ENCODE measurements at regions not wholly inside any gene's neighbourhood (a gene's known extent, or its start where the extent isn't known, plus 50 kb on each side); places are given as distances from the start of the nearest gene placed in this dataset.
A peak's percentile ranks its signal among the peaks of the same experiment; 100 is the strongest.
"Not testable (repeated sequence)": the region's sequence is repeated elsewhere in the genome, so short reads cannot be mapped to it uniquely, and the experiment has no call there.

DNA sequence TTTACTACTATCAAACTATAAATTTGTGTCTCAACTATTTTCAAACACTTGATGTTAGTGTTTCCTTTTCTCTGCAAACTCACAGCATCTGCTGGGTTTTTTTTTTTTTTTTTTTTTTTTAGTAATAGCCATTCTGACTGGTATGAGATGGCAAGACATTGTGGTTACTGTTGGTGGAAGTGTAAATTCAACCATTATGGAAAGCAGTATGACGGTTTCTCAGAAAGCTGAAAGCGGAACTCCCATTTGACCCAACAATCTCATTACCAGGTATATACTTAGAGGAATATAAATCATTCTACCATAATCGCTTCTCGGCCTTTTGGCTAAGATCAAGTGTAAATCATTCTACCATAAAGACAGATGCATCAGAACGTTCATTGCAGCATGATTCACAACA is 608.3 kb upstream of the ZP4 start:
- FAIRE-seq, result no peak

DNA sequence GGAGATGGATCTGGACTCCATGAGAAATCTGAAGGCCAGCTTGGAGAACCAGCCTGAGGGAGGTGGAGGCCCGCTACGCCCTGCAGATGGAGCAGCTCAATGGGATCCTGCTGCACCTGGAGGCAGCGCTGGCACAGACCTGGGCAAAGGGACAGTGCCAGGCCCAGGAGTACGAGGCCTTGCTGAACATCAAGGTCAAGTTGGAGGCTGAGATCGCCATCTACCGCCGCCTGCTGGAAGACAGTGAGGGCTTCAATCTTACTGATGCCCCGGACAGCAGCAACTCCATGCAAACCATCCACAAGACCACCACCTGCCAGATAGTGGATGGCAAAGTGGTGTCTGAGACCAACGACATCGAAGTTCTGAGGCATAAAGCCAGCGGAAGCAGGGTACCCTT is 601.5 kb upstream of the ZP4 start:
- FAIRE-seq, result no peak

DNA sequence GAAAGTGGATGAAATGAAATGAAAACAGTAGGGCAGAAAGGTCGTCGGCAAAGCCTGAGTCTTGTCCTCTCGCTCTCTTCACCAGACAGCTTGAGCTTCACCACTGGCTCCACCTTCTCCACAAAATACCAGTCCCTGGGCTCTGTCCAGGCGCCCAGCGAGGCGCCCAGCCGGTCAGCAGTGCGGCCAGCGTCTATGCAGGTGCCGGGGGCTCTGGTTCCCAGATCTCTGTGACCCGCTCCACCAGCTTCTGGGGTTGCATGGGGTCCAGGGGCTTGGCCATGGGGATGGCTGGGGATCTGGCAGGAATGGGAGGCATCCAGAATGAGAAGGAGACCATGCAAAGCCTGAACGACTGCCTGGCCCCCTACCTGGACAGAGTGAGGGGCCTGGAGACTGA is 600.5 kb upstream of the ZP4 start:
- no peak for FAIRE-seq

DNA sequence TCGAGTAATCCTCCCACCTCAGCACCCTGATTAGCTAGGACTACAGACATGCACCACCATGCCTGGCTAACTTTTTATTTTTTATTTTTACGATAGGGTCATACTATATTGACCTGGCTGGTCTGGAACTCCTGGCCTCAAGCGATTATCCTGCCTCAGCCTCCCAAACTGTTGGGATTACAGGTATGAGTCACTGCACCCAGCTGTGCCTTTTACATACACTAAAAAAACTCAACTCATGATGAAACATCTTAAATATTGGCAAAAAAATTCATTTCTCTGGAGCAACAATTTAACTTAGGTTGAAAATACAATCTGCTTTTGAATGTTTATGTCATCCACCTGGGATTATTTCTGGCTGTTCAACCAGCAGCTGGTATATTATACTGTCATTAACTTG is 598.3 kb upstream of the ZP4 start:
- FAIRE-seq, result no peak

DNA sequence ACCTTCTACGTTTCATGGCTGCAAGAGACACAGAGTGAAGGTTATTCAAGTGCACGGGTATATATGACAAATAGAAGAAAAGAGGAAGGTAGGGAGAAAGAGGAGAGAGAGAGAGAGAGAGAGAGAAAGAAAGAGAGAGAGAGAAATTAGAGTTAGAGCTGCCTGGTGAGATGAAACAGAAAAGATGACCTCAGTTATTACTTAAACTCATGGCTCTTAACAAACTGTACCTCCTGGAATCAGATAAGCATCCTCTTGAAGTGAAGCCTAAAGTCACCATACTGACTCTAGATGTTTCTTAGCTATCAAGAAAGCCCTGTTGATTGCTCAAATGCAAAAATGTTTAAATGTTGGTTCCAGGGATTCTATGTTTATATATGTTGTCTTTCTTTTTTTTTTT is 597.7 kb upstream of the ZP4 start:
- no peak for FAIRE-seq

DNA sequence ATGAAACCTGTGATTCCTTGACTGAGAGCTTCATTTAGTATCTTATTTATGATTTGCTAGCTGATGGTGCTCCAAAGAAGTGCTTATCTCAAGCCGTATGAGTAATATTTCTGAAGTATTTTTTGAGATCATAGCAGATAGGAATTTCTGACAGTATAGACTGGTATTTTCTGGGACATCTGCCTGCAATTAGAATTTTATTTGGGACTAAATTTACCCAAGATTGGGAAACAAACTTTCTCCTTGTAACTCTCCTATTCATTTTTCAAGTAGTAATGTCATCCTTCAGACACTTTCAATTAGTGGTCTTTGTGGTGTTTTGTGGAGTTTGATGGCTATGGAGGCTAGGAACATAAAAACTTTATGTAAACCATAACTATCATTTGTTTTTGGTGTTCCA is 597.2 kb upstream of the ZP4 start:
- FAIRE-seq, result no peak

DNA sequence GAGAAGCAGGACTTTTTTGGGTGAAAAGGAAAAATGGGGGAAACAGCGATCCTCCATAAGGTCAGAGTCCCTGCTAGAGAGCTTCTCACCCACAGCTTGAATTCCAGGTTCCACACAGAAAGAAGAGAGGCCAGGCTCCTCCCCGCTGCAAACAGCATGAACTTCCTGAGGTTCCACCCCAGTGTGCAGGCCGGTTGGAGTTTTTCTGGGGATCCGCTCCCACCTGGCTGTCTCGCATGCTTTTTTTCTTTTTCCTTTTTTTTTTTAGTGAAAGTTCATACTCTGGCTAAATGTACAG is 595.1 kb upstream of the ZP4 start:
- no peak for FAIRE-seq

DNA sequence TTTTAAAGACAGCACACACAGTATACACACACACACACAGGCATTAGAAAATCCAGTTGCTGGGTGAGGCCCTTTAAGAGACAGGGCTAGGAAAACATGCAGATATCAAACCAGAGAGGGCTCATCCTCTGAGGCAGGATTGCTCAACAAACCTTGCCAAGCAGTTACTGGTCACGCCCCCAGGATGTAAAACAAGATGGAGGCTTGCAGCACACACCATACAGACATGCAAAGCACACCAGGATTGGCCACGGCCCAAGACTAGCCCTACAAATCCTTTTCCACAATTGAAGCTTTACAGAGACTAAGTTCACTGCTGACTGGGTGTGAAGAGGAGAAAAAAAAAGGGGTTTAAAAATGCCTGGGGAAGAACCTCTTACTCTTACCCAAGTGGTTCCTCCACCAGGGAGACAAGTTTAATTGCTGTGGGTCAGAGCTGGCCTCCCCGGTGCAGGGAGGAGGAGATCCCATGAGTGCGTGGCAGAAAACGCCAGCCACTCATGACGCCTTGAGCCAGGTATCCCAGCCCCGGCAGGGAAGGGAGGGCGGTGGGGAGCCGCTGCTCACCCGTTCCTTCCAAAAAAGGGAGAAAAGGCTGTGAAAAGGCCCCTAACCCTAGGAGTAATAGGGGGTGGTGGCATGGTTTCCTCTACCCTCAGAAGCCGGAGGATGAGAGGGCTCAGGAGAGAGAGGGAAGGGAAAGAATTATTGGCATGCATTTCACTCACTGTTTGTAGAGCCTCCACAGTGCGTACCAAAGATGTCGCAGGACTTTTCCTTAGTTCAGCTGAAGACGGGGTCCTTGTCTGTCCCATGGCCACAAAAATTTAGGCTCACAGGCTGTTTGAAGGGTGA is 594.6 kb upstream of the ZP4 start:
- FAIRE-seq, result no peak

DNA sequence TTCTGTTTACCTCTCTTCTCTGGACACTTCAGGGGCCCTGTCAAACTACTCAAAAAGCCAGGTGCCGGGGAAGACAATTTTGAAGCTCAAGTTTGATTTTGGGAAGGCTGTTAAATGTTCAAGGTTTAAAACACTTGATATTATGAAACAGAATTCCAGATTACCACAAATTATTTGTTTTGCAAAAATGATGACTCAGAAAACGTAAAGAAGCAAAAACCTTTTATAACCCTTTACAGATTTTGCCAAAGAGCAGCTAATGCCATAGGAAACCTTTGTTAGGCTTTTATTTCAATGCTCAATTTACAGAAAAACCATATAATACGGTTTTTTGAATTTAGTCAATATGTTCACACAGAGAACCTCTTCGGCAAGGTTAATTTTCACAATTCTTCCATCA is 593.4 kb upstream of the ZP4 start:
- FAIRE-seq, result no peak

DNA sequence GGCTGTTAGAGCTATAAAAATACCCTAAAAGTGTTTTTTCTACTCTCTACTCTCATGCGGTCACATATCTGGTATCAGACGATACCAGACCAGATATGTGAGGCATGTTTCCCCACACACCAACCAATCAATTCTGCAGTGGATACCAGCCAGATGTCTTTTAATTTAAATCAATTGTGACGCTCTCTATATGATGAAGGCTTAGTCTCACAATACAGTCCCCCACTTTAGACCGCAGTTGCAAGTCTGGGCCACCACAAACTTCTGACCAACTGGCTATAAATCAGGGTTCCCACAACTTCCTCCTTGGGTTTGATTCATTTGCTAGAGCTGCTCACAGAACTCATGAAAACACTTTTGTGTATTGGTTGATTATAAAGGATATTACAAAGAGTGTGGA is 586.1 kb upstream of the ZP4 start:
- FAIRE-seq, result no peak

DNA sequence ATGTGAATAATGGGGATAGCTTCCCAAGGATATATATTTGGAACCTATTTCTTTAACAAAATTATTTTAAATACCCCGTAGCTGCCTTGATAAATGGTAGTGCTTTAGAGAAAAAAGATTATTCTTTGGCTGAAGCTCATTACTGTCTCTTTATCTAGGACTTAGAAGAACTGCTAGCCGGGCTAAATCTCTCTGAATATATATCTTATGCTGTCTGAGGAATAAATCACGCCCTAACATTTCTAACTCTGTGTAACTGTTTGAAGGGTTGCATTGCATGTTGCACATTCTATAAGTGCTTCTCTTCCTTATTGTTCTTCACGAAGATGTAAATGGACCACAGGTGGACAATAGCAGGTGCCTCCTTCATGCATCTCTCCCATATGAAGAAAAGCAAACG is 585.0 kb upstream of the ZP4 start:
- no peak for FAIRE-seq

DNA sequence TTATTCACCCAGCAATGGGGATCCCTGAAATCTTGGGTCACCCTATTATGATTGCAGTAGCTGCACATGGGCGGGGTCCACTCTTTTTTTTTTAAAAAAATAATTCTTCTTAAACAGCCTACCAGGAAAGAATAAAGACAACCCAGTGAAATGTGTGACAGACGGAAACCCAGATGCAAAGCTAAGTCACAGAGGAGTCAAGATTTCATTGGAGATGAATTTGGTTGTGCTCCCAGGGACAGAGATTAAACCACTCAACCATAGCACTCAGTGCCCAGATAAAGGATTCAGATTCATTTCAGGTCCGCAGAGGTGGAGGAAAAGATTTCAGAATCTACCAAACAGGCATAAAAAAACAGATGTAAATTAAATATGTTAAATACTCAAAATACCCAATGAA is 583.5 kb upstream of the ZP4 start:
- no peak for FAIRE-seq

DNA sequence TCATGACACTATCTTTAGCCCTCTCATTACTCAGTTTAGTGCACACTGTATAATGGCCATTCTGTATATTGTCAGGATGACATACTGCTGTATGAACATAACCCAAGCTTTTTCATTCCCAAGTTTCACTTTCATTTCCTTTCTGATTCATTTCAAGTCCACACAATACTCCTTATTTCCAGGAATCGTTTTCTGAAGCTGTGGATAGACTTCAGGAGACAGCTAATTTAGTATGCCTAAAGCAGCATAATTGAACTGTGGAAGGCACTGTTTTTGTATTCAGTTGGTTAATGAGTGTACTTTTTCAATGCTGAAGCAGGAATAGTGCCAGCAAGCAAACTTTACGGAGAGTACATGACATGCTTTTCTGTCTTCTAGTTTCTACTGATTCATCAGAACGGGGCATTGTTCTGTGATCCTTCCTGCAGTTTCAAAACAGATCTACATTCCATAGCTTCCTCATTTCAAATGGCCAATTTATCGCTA is 578.5 kb upstream of the ZP4 start:
- FAIRE-seq, result no peak

DNA sequence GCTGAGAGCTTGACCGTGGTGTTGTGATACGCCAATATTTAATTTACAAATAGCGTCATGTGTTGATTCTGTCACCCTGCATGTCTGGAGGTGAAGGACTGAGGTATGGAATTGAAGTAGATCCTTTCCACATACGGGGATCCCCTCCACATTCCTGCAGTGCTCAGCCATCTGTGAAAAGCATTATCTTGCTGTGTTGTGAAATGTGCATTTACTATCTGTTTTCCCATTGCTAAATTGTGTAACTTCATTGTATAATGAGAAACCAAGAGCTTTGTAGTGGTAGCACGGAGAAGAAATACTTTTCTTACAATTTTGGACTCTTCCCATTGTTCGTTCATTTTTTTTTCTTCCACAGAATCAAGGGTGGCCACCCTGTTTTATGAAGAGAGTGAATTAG is 577.3 kb upstream of the ZP4 start:
- FAIRE-seq, result no peak

DNA sequence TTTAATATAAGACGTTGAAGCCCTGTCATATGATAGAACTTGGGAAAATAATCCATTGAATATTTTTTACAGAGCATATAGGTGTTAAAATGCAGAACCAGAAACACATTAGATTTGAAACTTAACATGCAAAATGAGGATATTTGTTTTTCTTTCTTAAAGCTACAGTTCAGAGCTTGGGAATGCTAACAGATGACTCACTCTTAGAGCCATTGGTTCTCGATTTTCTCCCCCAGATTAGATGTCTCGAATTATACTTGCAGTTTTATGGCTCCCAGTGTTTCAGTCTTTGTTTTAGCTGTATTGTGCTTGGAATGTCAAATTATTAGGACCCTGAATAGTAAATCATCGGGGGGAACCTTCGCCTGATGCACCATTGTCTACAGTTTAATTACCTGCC is 575.7 kb upstream of the ZP4 start:
- FAIRE-seq, result no peak

DNA sequence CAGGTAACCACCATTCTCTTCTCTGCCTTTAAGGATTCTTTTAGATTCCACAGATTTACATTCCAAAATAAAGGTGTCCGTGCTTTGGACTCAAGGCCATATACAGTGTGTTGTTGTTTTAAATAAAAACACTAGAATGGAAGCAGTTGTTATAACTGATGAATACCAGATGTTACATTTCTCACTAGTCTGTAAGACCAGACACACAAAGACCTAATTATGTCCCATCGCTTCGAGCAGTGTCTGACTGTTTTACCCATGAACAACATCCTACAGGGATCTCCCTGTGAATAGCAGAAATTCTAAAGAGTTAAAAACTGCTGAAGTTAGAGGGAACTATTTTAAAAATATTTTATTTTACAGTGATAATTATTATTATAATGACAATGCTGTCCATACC is 574.7 kb upstream of the ZP4 start:
- FAIRE-seq, result no peak

DNA sequence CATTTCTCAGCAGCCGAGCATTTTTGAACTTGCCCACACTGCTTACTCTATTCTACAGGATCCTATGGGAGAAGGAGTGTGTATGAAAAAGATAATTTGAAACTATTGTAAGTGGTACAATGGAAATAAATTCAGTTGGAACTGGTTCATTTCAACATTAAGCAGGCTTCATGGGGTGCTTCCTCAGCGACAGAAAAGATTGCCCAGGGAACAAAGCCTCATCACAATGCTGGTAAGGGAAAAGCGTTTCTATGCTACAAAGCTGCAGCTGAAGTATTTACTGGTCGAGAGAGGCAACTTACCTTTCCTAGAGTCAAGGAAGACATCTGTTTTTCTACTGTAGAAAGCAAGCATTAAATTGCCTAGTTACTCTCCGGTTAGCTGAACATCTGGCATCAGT is 568.2 kb upstream of the ZP4 start:
- FAIRE-seq, result no peak

DNA sequence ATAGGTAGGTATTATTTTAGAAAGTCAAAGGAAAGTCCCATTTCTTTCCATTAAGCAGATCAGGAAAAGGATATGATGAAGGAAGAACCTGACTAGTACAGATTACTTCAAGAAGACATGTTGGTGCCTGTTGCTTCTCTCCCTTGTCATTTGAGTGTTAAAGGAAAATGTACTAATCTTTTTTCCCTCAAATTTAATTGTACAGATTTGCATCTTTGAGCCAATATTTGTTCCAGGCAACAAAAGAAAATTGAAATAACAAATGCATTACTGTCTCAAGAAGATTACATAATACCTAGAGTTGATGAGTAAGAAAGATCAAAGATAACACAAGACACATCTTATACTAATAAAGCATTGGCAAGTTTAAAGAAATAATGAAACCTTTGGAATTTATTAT is 566.9 kb upstream of the ZP4 start:
- peak; percentile 49 for FAIRE-seq

DNA sequence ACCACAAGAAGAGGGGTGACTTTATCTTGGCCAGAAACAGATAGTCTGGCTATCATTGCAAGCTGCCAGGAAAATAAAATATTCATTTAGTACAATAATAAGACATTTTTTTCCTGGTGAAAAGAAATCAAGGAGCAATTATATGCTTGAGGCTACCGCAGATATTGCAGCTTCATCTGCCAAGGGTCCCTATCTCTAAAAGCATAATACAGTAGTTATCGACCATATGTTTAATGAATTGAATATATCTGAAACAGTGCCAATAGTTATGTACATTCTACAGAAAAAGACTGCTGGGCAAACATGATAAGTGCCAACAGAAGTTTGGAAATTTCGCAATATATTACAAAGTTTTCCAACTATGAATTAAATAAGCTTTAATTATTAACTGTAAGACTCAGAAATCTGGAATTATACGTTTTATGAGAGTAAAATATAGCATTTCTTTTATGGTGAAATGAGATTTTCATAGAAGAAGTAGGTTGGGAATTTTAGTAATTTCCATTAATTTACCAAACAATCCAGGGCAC is 561.1 kb upstream of the ZP4 start:
- peak; percentile 19 for FAIRE-seq

DNA sequence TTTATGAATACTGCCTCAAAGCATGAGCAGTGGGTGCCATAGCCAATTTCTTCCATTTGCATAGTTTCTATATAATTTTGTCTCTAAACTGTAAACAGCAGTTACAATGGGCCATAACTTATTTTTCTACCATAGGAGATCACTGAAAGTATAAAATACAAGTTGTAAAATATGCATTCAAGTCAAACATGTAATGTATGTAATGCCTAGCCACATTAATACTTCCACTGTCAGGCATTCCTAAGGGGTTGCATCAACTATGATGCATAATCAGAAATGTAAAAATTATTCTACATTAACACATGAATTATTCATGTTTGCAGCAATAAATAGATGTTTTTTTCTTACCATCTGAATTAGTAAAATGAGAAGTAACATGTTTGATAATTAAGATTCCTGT is 560.3 kb upstream of the ZP4 start:
- FAIRE-seq, result no peak

DNA sequence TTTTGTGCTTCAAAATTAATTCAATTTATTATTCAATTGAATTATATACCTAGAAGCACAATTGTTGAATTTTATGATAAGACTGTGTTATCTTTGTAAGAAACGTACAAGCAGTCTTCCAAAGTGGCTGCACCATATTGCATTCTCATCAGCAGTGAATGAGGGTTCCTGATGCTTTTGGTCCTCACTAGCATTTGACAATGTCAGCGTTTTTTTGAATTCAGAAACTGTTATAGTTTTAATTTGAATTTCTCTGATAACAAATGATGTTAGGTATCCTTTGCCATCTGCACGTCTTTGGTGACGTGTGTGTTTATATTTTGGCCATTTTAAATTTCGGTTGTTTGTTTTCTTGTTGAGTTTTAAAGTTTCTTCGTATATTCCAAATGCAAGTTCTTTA is 553.0 kb upstream of the ZP4 start:
- FAIRE-seq, result no peak

DNA sequence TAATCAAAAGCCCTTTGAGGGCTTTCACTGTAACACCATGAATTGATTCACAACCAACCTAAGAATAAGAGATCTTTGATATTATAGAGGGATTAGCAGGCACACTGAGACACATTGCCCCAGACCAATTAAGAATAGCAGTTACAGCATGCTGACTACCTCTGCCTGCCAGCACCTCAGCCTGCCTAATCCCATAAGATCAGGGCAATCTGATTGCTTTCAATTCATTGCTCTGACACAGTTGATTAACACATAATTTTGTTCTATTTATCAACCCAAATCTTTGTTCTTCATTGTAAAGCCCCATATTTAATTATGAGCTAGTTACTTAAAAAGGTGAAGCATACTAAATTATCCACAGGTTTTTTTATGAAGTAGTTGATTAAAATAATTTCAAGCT is 548.8 kb upstream of the ZP4 start:
- peak; percentile 9 for FAIRE-seq

DNA sequence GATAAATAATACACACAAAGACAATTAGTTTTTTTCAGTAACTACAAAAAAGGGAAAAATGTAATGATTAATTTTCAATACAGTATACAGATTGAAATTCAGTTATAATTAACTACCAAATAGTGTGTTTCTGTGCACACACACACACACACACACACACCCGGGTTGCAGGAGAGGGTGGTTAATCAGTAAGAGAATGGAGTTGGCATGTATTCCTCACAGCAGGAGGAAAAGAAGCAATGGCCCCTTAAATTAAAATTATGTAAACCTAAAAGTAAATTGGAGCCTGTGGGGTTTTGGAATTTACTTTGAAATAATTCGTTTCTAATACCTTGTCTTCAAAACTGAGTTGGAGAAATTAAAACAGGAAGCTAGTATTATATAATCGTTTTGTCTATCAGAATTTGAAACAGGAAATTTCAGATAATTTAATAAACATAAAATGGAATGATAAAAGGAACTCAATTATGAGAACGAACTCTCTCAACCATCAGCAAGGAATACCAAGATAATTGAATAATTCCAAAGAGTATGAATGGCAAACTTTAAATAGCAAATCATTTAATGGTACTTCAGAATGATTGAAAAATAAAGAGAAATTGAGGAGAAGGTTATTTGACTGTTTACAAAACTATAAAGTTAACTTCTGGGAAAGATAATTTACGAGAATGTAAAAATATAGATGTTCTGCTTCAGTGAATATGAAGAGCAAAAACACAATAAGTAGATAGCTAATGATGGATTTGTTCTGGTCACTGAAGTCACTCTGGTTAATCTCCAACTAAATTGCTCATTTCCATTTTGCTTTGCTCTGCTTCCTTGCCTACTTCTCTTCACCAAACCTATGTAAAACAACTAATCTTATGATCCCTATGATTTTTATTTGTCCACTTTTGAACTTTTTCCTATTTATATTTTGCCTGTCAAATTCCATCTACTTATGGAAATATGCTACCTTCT is 547.9 kb upstream of the ZP4 start:
- peak; percentile 64 for FAIRE-seq

DNA sequence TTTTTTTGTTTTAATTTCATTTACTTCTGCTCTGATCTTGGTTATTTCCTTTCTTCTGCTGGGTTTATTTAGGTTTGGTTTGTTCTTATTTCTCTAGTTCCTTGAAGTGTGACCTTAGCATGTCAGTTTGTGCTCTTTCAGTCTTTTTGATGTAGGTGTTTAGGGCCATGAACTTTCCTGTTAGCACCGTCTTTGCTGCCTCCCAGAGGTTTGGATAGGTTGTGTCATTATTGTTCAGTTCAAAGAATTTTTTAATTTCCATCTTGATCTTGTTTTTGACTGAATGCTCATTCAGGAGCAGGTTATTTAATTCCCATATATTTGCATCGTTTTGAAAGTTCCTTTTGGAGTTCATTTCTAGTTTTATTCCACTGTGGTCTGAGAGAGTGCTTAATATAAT is 539.0 kb upstream of the ZP4 start:
- not testable (repeated sequence) for FAIRE-seq
